Colonic mucosa (tissue), 4 donors: ENCODE measurements at regions not wholly inside any gene's neighbourhood (a gene's known extent, or its start where the extent isn't known, plus 50 kb on each side); places are given as distances from the start of the nearest gene placed in this dataset.

ENCODE experiments used
- DNase-seq: peaks from one replicate; pipeline ENCODE4 v3.0.0-alpha.2; 2020
- H3K27ac ChIP-seq: fragments of 200-600 bp; one replicate; pipeline ENCODE4 v1.8.0; 2021
- H3K27me3 ChIP-seq: fragments of 200-600 bp; one replicate; pipeline ENCODE4 v1.8.0; 2021
- H3K36me3 ChIP-seq: fragments of 200-600 bp; one replicate; pipeline ENCODE4 v1.8.0; 2021
- H3K4me1 ChIP-seq: fragments of 200-600 bp; one replicate; pipeline ENCODE4 v1.8.0; 2021; ENCODE audit warnings: mild to moderate bottlenecking
- H3K4me3 ChIP-seq: fragments of 200-600 bp; one replicate; pipeline ENCODE4 v1.8.0; 2021
- H3K9ac ChIP-seq, 2 donors: one replicate each; pipeline ENCODE4 v1.7.0; 2013; ENCODE audit warnings: control low read depth in 2 of 2, low read depth in 2 of 2, low read length in 2 of 2
- H3K9me3 ChIP-seq: fragments of 200-600 bp; one replicate; pipeline ENCODE4 v1.8.0; 2021
- CTCF ChIP-seq: fragments of 200-600 bp; IDR thresholded peaks from one replicate; pipeline ENCODE4 v1.8.0; 2022; ENCODE audit warnings: antibody characterized with exemption, mild to moderate bottlenecking
- intact Hi-C: fragments of 100-400 bp; cut with DNase I; formaldehyde crosslinking; loops from one replicate; pipeline ENCODE4 v1.14.1; 2022
- donor health status: healthy.
- donor health status: DM: no; HTN: no; CAD: no.
- donor health status: DM: no; HTN: no; CAD: no.

GRCh38 chr6:156474507-156475120 lies 302.6 kb upstream of the ARID1B start:
- intact Hi-C loops: no loop called here
- no peaks in the 10 kb centered on the region for H3K4me1 ChIP-seq
- no peak overlapping the region for H3K9ac ChIP-seq
- no peak for TF ChIP-seq CTCF
- H3K9me3 ChIP-seq: no peaks in the 10 kb centered on the region
- H3K27ac ChIP-seq: no peak overlapping the region
- H3K27me3 ChIP-seq: no peaks in the 10 kb centered on the region
- H3K36me3 ChIP-seq: no peaks in the 10 kb centered on the region
- H3K4me3 ChIP-seq: no peak overlapping the region
- no peak for DNase-seq

GRCh38 chr6:156471000-156471399 lies 306.2 kb upstream of the ARID1B start:
- TF ChIP-seq CTCF: no peak
- Histone ChIP-seq H3K27me3 (no peaks in the 10 kb centered on the region), H3K27ac (no peak overlapping the region), H3K36me3 (no peaks in the 10 kb centered on the region), H3K9ac (no peak overlapping the region), H3K4me1 (no peaks in the 10 kb centered on the region), H3K4me3 (no peak overlapping the region), H3K9me3 (no peaks in the 10 kb centered on the region)
- intact Hi-C loops: no loop called here
- DNase-seq: no peak

- DNase-seq: no peak
- Histone ChIP-seq H3K36me3 (no peaks in the 10 kb centered on the region), H3K4me3 (no peak overlapping the region), H3K4me1 (no peaks in the 10 kb centered on the region), H3K9ac (no peak overlapping the region), H3K9me3 (no peaks in the 10 kb centered on the region), H3K27ac (no peak overlapping the region), H3K27me3 (no peaks in the 10 kb centered on the region)
- TF ChIP-seq CTCF: no peak
- intact Hi-C loops: no loop called here
Observed at GRCh38 chr6:156464100-156464878, 312.9 kb upstream of the ARID1B start.

GRCh38 chr6:156461647-156462046 lies 315.5 kb upstream of the ARID1B start:
- Histone ChIP-seq H3K9ac (no peak overlapping the region), H3K27ac (no peak overlapping the region), H3K27me3 (no peaks in the 10 kb centered on the region), H3K4me1 (no peaks in the 10 kb centered on the region), H3K36me3 (no peaks in the 10 kb centered on the region), H3K4me3 (no peak overlapping the region), H3K9me3 (no peaks in the 10 kb centered on the region)
- intact Hi-C loops: no loop called here
- no peak for DNase-seq
- TF ChIP-seq CTCF: no peak

- no peak for TF ChIP-seq CTCF
- H3K27ac ChIP-seq: no peak overlapping the region
Observed at GRCh38 chr6:156457601-156458000, 319.6 kb upstream of the ARID1B start.

More at GRCh38 chr6:156457601-156458000, 319.6 kb upstream of the ARID1B start:
- Histone ChIP-seq H3K27me3 (no peaks in the 10 kb centered on the region), H3K4me3 (no peak overlapping the region), H3K9me3 (no peaks in the 10 kb centered on the region), H3K9ac (no peak overlapping the region), H3K36me3 (no peaks in the 10 kb centered on the region), H3K4me1 (no peaks in the 10 kb centered on the region)
- no peak for DNase-seq
- intact Hi-C loops: no loop called here
